Ishikawa (cell line): ENCODE measurements at regions not wholly inside any gene's neighbourhood (a gene's known extent, or its start where the extent isn't known, plus 50 kb on each side); places are given as distances from the start of the nearest gene placed in this dataset.

Experiments used
- CEBPB ChIP-seq: IDR thresholded peaks from 2 replicates; pipeline ENCODE4 v1.6.1; 2012
- CREB1 ChIP-seq: IDR thresholded peaks from 2 replicates; pipeline ENCODE4 v1.6.1; 2012; ENCODE audit warnings: low read depth
- EGR1 ChIP-seq: IDR thresholded peaks from 2 replicates; pipeline ENCODE4 v1.6.1; 2012
- EP300 ChIP-seq: IDR thresholded peaks from 2 replicates; pipeline ENCODE4 v1.6.1; 2012; ENCODE audit warnings: borderline replicate concordance
- FOXM1 ChIP-seq: IDR thresholded peaks from 2 replicates; pipeline ENCODE4 v1.6.1; 2012; ENCODE audit warnings: low read depth, borderline replicate concordance
- NFIC ChIP-seq: IDR thresholded peaks from 2 replicates; pipeline ENCODE4 v1.6.1; 2012
- RAD21 ChIP-seq: IDR thresholded peaks from 2 replicates; pipeline ENCODE4 v1.6.1; 2012; ENCODE audit warnings: low read depth
- REST ChIP-seq: IDR thresholded peaks from 2 replicates; pipeline ENCODE4 v1.6.1; 2012; ENCODE audit warnings: low read depth, mild to moderate bottlenecking
- TAF1 ChIP-seq: IDR thresholded peaks from 2 replicates; pipeline ENCODE4 v1.6.1; 2012; ENCODE audit warnings: low read depth, mild to moderate bottlenecking
- TCF12 ChIP-seq: IDR thresholded peaks from 2 replicates; pipeline ENCODE4 v1.6.1; 2012; ENCODE audit warnings: low read depth
- TEAD4 ChIP-seq: IDR thresholded peaks from 2 replicates; pipeline ENCODE4 v1.6.1; 2012
- YY1 ChIP-seq: IDR thresholded peaks from 2 replicates; pipeline ENCODE4 v1.6.1; 2012; ENCODE audit warnings: low read depth
- ZBTB7A ChIP-seq: IDR thresholded peaks from 2 replicates; pipeline ENCODE4 v1.6.1; 2012; ENCODE audit warnings: low read depth
- TF ChIP-seq, protein P1 (sequence below): IDR thresholded peaks from 2 replicates; pipeline ENCODE4 v1.6.1; 2012
- TF ChIP-seq, protein P2 (sequence below): IDR thresholded peaks from 2 replicates; pipeline ENCODE4 v1.6.1; 2012

- TF ChIP-seq EP300 = no peak
- TF ChIP-seq CREB1 = no peak
- TF ChIP-seq, protein P1, sequence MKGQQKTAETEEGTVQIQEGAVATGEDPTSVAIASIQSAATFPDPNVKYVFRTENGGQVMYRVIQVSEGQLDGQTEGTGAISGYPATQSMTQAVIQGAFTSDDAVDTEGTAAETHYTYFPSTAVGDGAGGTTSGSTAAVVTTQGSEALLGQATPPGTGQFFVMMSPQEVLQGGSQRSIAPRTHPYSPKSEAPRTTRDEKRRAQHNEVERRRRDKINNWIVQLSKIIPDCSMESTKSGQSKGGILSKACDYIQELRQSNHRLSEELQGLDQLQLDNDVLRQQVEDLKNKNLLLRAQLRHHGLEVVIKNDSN = no peak
- no peak for TF ChIP-seq ZBTB7A
- TF ChIP-seq TCF12 = no peak
- TF ChIP-seq TEAD4 = no peak
- no peak for TF ChIP-seq CEBPB
- no peak for TF ChIP-seq TAF1
Observed at GRCh38 chr3:56856752-56857151, 55.0 kb upstream of the ARHGEF3 start.

DNA sequence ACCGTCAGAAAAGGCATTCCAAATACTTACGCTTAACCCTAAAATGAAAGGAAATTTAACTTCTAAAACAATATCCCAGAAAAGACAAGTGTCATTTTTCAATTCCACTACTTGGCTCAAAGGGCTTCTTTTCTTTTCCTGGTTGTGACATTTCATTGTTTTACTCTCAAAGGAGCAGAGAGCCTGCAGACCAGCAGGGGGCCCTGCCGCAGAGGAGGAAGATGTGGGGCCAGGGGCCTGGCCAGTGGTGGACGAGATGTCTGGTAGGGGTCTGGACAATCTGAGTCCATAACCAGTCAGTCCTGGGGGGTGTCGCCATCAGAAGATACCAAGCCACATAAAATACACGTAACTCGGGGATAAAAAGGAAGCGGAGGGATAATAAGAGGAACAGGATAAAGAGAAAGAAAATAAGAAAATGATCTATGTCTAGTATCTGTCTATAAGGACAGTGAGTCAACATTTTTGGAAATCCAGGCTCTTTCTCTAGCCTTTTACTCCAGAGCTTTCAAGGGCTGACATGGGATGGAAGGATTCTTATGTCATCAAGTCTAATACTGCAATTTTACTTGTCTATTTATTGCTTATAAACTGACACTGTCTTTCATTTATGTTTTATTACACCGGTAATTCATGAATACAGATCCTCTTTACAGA, 54.2 kb upstream of the ARHGEF3 start:
- TF ChIP-seq, protein P2, sequence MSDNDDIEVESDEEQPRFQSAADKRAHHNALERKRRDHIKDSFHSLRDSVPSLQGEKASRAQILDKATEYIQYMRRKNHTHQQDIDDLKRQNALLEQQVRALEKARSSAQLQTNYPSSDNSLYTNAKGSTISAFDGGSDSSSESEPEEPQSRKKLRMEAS = no peak
- peak; percentile 12; the same call in 1 of the 2 replicates for TF ChIP-seq RAD21
- TF ChIP-seq CREB1 = no peak

GRCh38 chr3:56854856-56855611, 53.3 kb upstream of the ARHGEF3 start:
- TF ChIP-seq REST (no peak), CEBPB (no peak), TCF12 (no peak), EP300 (no peak), CREB1 (no peak), RAD21 (no peak), ZBTB7A (no peak), NFIC (no peak), FOXM1 (no peak), EGR1 (no peak), TEAD4 (no peak), YY1 (no peak), TAF1 (no peak)
- TF ChIP-seq, protein P1 = no peak
- TF ChIP-seq, protein P2 = no peak

DNA sequence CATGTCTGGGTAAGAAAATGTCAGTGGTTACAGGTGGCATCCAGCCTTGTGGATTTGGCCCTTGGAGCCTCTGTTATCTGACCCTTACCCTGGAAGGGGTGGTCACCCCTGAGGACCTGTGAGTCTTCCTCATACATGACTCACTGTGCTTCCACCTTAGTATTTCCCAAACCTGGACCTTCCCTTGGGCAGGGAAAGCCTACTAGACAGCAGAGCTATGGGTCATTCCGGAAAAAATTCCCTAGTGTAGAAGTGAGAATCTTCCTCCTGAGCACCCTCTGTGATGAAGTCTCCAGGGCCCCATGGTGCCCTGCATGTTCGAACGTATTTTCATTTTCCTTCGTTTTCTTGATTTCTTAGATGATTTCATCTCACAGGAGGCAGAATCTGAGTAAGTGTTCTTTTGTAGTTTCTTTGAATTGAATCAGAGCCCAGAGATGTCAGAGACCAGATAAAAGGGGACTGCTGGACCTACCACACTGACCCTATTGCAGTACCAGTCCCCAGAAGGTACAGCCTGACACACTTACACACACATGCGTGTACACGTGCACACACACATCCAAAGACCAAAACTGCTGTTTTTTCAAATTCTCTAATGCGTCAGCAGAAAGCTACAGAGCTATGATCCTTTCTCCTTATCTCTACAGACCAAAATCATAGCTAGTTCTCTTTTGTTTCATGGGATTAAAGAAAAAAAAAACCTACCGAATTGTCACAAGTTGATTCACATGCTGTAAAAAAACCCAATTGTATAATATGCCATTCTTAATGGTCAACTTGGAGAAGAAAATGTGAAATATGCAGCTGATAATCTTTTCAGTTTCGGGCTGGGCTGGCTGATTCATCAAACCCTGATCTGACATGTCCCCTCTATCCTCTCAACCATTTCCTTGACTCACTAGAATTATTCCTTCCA, 50.5 kb upstream of the ARHGEF3 start:
- TF ChIP-seq, protein P1 = no peak
- TF ChIP-seq, protein P2 = no peak
- TF ChIP-seq NFIC = no peak
- TF ChIP-seq EGR1 = no peak
- TF ChIP-seq CEBPB = no peak
